HG02973 (cell line): ENCODE measurements at regions not wholly inside any gene's neighbourhood (a gene's known extent, or its start where the extent isn't known, plus 50 kb on each side); places are given as distances from the start of the nearest gene placed in this dataset.

Source experiments
- ATAC-seq: cut with Tn5 transposase; IDR thresholded peaks from one replicate; pipeline ENCODE4 v1.9.1; 2021; ENCODE audit warnings: moderate library complexity; ENCODE audit not compliant: unreplicated experiment

DNA sequence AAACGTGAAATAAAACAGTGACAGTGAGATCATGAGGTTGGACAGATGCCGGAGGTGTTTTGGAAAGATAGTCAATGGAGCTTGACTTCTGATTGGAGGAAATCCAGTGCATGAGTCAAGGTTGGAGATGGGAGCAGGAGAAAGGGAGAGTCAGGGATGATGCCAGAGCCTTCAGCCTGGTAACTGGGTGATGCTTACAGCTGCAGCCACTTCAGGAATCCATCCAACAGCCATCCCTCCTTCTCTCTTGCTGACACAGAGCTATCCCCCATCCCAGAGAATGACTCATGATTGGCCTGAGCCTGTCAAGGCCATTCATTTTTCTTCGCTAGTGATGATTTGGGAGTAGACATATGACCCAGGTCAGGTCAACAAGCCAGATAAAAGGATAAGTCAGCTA is 112.8 kb downstream of the SAMD5 start:
- no peak for ATAC-seq

DNA sequence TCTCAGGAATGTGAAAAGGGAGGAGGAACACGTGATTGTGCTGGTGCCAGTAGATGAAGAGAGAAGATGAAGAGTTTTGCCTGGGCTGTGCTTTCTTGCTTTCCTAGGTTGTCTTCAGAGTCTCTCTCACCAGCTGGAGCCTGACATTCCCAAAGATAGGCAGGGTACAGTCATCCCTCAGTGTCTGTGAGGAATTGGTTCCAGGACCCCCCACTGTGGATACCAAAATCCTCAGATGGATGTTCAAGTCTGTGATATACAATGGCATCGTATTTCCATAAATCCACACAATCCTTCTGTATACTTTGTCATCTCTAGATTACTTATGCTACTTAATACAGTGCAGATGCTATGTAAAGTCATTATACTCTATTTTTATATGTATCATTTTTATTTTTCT is 113.5 kb downstream of the SAMD5 start:
- no peak for ATAC-seq

DNA sequence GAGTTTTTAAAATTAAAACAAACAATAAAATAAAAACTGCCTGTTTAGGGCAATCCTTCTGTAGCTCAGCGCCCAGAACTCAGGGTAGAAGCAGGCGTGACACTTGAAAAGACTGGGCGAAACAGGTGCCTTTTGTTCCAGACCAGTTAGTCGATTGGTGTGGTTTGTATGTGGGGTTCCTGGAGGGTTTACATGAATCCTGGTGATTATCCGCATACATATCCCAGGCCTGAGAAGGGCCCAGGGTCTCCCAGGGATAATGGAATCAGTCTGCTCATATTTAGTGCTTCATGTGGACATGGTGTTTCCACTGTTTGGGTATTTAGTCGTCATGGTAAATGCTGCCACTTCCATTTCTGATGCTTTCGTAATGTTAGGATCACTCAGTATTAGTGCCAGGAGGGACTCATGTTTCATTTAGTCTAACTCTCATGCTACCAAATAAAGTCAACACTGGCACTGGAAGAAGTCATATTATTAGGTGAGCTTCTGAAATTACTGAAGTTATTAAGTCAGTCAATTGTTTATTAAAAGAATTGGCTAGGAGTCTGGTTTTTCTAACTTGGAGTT is 116.5 kb downstream of the SAMD5 start:
- ATAC-seq, result no peak

- ATAC-seq, result no peak
These were observed 117.5 kb downstream of the SAMD5 start for GRCh38 chr6:147625946-147626345.

GRCh38 chr6:147627411-147627810 is 118.9 kb downstream of the SAMD5 start:
- ATAC-seq, result no peak

DNA sequence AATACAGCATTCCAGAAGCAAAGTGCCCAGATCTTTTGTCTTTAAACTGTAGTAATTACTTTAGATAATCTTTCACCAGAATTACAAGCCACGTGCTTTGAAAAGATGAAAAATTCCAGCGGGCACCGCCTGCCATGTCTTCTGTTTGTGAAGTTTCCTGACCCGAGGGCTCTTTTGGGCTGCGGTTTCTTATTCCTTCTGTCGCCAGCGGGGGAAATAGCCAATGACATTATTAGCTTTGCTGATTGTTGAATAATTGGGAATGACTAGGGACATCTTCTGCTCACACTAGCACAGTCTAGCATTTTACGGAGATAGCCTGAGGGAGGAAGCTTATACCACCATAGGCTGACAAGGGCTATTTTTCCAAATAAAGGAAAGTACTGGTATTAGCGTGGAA is 124.7 kb downstream of the SAMD5 start:
- ATAC-seq, result no peak

- no peak for ATAC-seq
These were observed 129.2 kb downstream of the SAMD5 start for GRCh38 chr6:147637620-147638195.

DNA sequence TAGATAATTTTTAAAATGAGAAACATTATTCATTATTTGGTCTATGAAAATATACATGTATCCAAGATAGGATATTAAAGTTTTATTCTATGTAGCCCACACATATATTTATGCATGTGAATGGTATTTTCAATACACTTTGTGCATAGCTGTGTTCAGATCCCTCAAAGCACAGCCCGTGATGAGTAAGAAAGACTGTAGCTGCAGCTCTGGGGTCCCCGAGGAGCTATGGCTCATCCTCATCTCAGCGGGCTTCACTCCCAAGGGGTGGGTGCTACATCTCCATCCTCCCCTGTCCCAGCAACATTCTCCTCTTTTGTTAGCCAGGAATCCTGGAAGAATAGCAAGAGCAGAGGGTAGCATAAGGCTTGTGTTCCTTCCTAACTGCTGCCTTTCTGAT is 130.8 kb downstream of the SAMD5 start:
- ATAC-seq, result no peak

- ATAC-seq, result no peak
These were observed 132.1 kb downstream of the SAMD5 start for GRCh38 chr6:147640606-147641005.

DNA sequence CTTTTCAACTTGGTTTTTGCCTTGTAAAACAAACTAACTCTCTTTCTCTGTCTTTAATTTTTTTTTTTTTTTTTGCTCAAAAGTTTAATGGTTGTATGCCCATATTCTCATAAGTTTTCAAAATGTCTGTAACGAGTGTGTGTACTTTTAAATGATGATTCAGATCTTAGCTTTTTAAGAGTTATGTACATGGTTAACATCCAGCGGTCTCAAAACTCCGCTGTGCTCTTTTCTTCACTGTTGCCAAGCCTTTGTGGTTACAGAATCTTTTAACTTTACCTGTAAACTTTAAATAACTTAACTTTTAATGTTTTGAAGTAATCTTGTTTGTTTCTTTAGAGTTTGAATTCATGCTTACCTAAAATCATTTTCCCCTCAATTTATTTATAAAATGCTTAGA is 133.0 kb downstream of the SAMD5 start:
- ATAC-seq, result no peak

DNA sequence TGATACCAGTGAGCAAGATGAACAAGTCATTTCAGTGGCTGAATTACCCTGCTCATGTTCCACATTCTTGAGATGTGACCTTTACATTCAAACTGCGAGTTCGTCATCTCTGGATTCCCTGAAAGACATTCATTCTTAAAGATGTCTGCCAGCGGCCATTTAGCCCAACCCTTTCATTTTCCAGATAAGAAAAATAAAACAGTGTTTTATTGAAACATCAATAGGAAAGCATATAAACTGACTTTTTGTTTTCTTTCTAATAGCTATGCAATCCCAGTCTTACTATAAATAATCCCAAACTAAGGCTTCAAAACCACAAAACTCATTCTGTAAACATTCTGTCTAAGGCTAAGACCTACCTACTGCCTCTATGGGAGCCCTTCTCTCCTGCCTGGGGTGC is 134.0 kb downstream of the SAMD5 start:
- no peak for ATAC-seq

- ATAC-seq, result no peak
These were observed 135.1 kb downstream of the SAMD5 start for GRCh38 chr6:147643341-147644200.

DNA sequence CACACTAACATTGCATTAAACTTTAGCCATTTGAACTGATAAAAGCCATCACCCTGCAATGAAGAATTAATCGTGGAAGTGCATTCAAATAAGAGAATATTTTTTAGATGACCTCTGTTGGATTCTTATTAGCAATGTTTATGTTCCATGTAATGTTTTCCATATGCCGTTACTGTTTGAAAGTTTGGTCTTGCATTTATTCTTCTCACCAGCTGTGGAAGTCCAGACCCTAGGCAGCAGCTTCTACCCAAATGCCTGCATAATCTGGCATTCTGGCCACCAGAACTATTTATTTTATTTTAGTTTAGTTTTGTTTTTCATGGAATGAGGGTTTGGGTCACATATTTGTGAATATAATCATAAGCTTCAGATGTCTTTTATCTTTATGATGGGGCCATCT is 140.4 kb downstream of the SAMD5 start:
- no peak for ATAC-seq

GRCh38 chr6:147651249-147652063 is 143.0 kb downstream of the SAMD5 start:
- no peak for ATAC-seq

GRCh38 chr6:147653631-147654030 is 145.1 kb downstream of the SAMD5 start:
- no peak for ATAC-seq

DNA sequence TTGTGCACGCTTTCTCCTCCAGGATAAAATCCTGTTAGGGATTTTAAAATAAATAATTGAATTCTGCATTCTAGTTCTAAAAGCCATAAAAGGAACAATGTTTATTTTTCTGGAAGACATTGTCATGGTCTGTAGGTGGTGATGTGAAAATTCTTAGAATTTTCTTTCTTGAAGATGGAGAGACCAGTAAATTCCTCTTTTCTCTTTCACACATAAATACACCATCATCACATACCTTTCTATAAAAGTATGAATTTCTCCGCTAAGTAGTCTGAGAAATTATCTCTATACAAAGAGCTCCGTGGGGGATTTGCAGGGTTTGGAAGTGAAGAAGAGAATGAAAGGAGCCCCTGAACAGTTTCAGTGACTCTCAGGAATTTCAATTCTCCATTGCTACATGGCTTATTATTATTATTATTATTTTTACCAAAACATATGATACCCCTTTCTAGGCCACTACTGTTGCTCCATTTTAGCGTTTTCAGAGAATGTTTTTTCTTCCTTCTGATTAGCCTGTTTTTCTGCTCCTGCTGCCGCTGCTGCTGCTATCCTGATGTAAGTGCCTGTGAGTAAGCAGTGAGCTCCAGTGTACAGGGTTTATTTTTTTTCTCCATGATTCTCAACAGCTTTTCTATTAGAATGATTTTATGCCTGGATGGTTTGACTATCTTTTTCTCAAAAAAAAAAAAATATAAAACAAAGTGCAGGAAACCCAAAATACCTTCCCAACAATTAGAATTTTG is 145.8 kb downstream of the SAMD5 start:
- no peak for ATAC-seq

- ATAC-seq, result no peak
These were observed 152.1 kb downstream of the SAMD5 start for GRCh38 chr6:147660334-147661311.

DNA sequence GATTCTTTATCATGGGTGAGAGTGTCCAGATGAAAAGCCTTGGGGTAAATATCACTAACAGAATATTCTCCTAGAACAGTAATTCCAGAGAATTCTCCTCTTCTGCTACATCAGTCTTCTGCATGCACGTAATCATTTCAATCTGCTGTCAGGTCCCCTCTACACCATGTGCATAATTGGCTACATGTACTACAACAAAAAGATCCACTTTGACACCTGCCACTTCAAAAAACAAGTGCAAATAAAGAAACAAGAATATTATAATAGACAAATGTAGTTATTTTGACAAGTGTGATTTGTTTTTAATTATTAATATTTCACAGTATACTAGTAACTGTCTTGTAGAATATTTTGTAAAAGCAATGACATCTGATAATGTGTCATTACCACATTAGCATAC is 154.2 kb downstream of the SAMD5 start:
- no peak for ATAC-seq

DNA sequence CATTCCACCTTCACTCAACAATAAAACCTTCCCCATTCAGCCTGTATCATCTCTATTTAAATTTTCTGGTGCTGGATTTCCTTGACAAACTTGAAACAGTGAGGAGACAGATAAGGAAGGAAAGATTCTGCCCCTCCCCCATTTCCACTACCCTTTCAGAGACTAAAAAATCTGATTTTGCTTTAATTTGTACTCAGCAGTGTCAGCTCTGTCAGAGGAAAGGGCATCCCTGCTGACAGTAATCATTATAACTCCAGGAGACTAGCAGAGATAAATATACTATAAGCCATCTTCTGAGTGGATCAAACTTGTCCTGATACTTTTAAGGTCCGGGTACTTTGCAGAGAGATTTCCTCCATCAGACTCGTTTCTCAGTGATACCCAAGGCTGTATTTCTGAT is 155.6 kb downstream of the SAMD5 start:
- no peak for ATAC-seq

DNA sequence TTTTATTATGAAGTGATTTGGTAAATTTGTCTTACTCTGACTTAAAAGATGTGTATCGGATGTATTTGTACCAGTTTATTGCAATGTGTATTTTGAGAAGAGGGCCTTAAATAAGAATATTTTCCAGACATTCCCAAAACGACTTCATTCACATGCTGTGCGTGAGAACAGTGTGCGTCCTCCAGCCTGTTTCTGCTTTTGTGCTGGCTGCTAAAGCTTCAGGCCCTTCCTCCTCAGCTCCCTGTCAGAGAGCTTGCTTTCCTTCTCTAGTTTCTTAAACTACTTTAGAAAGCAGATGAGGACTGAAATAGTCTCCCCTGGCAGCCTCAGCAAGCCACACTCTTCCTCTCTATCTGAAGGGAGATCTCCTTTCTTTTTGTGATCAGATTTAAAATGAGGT is 157.8 kb downstream of the SAMD5 start:
- ATAC-seq, result no peak
